H1 (cell line): ENCODE measurements at regions not wholly inside any gene's neighbourhood (a gene's known extent, or its start where the extent isn't known, plus 50 kb on each side); places are given as distances from the start of the nearest gene placed in this dataset.

ENCODE experiments used
- CTCF ChIA-PET: fragments of 300-600 bp; sonication (Branson Sonifier 250); formaldehyde crosslinking; loops from one replicate; lab custom pipeline; 2021; ENCODE audit not compliant: partially characterized antibody; lab: Charles Lee
- POLR2A ChIA-PET: fragments of 300-600 bp; sonication (Branson Sonifier 250); formaldehyde crosslinking; loops from one replicate; lab custom pipeline; 2021; ENCODE audit warnings: inconsistent platforms; ENCODE audit not compliant: partially characterized antibody; lab: Charles Lee
- DNase-seq, 2 experiments: peaks; one replicate each; pipeline versions ENCODE4 v3.0.0 to v3.0.0-alpha.2; 2010 to 2022; ENCODE audit warnings: low spot score in 2 of 2, low read depth in 1 of 2, mixed read lengths in 1 of 2
- FAIRE-seq: peaks from 2 replicates; lab custom pipeline; 2011; peaks lifted over from hg19 to GRCh38; lab: Jason Lieb, UNC
- H2AFZ ChIP-seq: 2 replicates; pipeline ENCODE4 v1.8.1; 2012; ENCODE audit warnings: low read length, inconsistent platforms
- H2AK5ac ChIP-seq: 2 replicates; pipeline ENCODE4 v1.6.1; 2013; ENCODE audit warnings: low read depth, low read length
- H2BK120ac ChIP-seq: replicated peaks from 2 replicates; pipeline ENCODE3; 2013; ENCODE audit warnings: low read depth, low read length, inconsistent platforms
- H2BK12ac ChIP-seq: 2 replicates; pipeline ENCODE4 v1.6.1; 2013; ENCODE audit warnings: low read depth, low read length
- H2BK15ac ChIP-seq: 2 replicates; pipeline ENCODE4 v1.6.1; 2013; ENCODE audit warnings: low read length
- H2BK20ac ChIP-seq: 2 replicates; pipeline ENCODE4 v1.6.1; 2013; ENCODE audit warnings: low read length
- H2BK5ac ChIP-seq: 2 replicates; pipeline ENCODE4 v1.6.1; 2013; ENCODE audit warnings: low read depth, low read length
- H3K14ac ChIP-seq: 2 replicates; pipeline ENCODE4 v1.6.1; 2013; ENCODE audit warnings: inconsistent platforms; ENCODE audit not compliant: insufficient read length
- H3K18ac ChIP-seq: 2 replicates; pipeline ENCODE4 v1.6.1; 2013; ENCODE audit warnings: low read length; ENCODE audit errors: extremely low read depth
- H3K23ac ChIP-seq: 2 replicates; pipeline ENCODE4 v1.6.1; 2013; ENCODE audit warnings: inconsistent platforms; ENCODE audit not compliant: insufficient read length
- H3K23me2 ChIP-seq: 2 replicates; pipeline ENCODE4 v1.6.1; 2013; ENCODE audit warnings: low read depth, low read length
- H3K27ac ChIP-seq: 2 replicates; pipeline ENCODE4 v1.6.1; 2011; ENCODE audit warnings: low read depth, low read length, inconsistent platforms
- H3K27me3 ChIP-seq, 4 experiments: replicated peaks in 1 of 4; 1 replicate in 1 of 4; 2 replicates in 3 of 4; pipeline versions ENCODE4 v1.6.1 to v1.8.1; 2011 to 2013; ENCODE audit warnings: low read length in 3 of 4, mild to moderate bottlenecking in 3 of 4, inconsistent platforms in 2 of 4, mixed read lengths in 2 of 4, moderate library complexity in 1 of 4; ENCODE audit not compliant: control insufficient read depth in 3 of 4, insufficient read depth in 3 of 4; ENCODE audit errors: extremely low read depth in 1 of 4
- H3K36me3 ChIP-seq, 4 experiments: 2 replicates each; pipeline versions ENCODE4 v1.6.1 to v1.8.1; 2011 to 2013; ENCODE audit warnings: mild to moderate bottlenecking in 4 of 4, low read length in 3 of 4, moderate library complexity in 2 of 4, control low read depth in 1 of 4, inconsistent platforms in 1 of 4; ENCODE audit not compliant: insufficient read depth in 4 of 4, control insufficient read depth in 2 of 4
- H3K4ac ChIP-seq: replicated peaks from 2 replicates; pipeline ENCODE3; 2013; ENCODE audit warnings: low read length, low read depth, mixed read lengths, inconsistent platforms; ENCODE audit not compliant: insufficient read length
- H3K4me1 ChIP-seq, 4 experiments: replicated peaks in 1 of 4; 1 replicate in 1 of 4; 2 replicates in 3 of 4; pipeline versions ENCODE4 v1.6.1 to v1.8.1; 2011 to 2013; ENCODE audit warnings: low read length in 3 of 4, inconsistent platforms in 2 of 4, mixed read lengths in 1 of 4; ENCODE audit not compliant: insufficient read depth in 4 of 4, control insufficient read depth in 3 of 4
- H3K4me2 ChIP-seq, 2 experiments: 2 replicates each; pipeline versions ENCODE4 v1.6.1 to v1.8.1; 2011 to 2013; ENCODE audit warnings: low read depth in 2 of 2, low read length in 2 of 2, control low read depth in 1 of 2, inconsistent platforms in 1 of 2, mild to moderate bottlenecking in 1 of 2; ENCODE audit not compliant: insufficient read depth in 1 of 2
- H3K4me3 ChIP-seq, 4 experiments: fragments of 200-600, 300-600 bp in 1 of 4; sonication (generic), shearing (Covaris generic), sonication (Bioruptor Twin) in 1 of 4; 2 replicates each; pipeline versions ENCODE4 v1.5.1 to v1.8.1; 2011 to 2016; ENCODE audit warnings: low read length in 4 of 4, low read depth in 3 of 4, control low read depth in 2 of 4, inconsistent platforms in 2 of 4, mild to moderate bottlenecking in 2 of 4, mixed read lengths in 1 of 4, moderate library complexity in 1 of 4; ENCODE audit not compliant: insufficient read depth in 2 of 4; ENCODE audit errors: extremely low read depth in 1 of 4
- H3K56ac ChIP-seq: replicated peaks from 2 replicates; pipeline ENCODE3; 2013; ENCODE audit warnings: low read depth, mild to moderate bottlenecking, mixed read lengths, low read length, inconsistent platforms; ENCODE audit not compliant: insufficient read length
- H3K79me1 ChIP-seq: 2 replicates; pipeline ENCODE4 v1.6.1; 2013; ENCODE audit warnings: low read depth, low read length, control low read depth
- H3K79me2 ChIP-seq, 2 experiments: 2 replicates each; pipeline versions ENCODE4 v1.6.1 to v1.8.1; 2012 to 2013; ENCODE audit warnings: low read length in 2 of 2, mild to moderate bottlenecking in 2 of 2, inconsistent platforms in 1 of 2; ENCODE audit not compliant: insufficient read depth in 2 of 2, control insufficient read depth in 1 of 2
- H3K9ac ChIP-seq, 4 experiments: replicated peaks in 1 of 4; 1 replicate in 1 of 4; 2 replicates in 3 of 4; pipeline versions ENCODE4 v1.6.1 to v1.8.1; 2011 to 2013; ENCODE audit warnings: low read depth in 3 of 4, low read length in 3 of 4, control low read depth in 2 of 4, mild to moderate bottlenecking in 2 of 4, moderate library complexity in 2 of 4, inconsistent platforms in 1 of 4; ENCODE audit errors: extremely low read depth in 1 of 4
- H3K9me3 ChIP-seq, 2 experiments: 2 replicates each; pipeline versions ENCODE4 v1.6.1 to v1.8.1; 2012 to 2013; ENCODE audit warnings: mild to moderate bottlenecking in 2 of 2, moderate library complexity in 2 of 2, control low read depth in 1 of 2, inconsistent platforms in 1 of 2, low read depth in 1 of 2, low read length in 1 of 2, mixed read lengths in 1 of 2; ENCODE audit not compliant: insufficient read depth in 2 of 2
- H4K20me1 ChIP-seq, 2 experiments: replicated peaks in 1 of 2; 2 replicates each; pipeline versions ENCODE3 to v1.8.1; 2011 to 2013; ENCODE audit warnings: inconsistent platforms in 2 of 2, low read length in 2 of 2, mild to moderate bottlenecking in 1 of 2; ENCODE audit not compliant: insufficient read depth in 2 of 2, control insufficient read depth in 1 of 2
- H4K5ac ChIP-seq: 2 replicates; pipeline ENCODE4 v1.6.1; 2013; ENCODE audit warnings: low read length, low read depth, mixed read lengths, inconsistent platforms; ENCODE audit not compliant: insufficient read length
- H4K8ac ChIP-seq: 2 replicates; pipeline ENCODE4 v1.8.0; 2013; ENCODE audit warnings: mild to moderate bottlenecking, moderate library complexity, low read length, inconsistent platforms; ENCODE audit not compliant: insufficient read depth; ENCODE audit errors: extremely low read depth
- H4K91ac ChIP-seq: replicated peaks from 2 replicates; pipeline ENCODE3; 2013; ENCODE audit warnings: low read length, mixed read lengths, inconsistent platforms; ENCODE audit not compliant: insufficient read length
- ASH2L ChIP-seq: fragments of 200-600, 300-600 bp; sonication (generic); IDR thresholded peaks from one replicate; pipeline ENCODE4 v1.7.1; 2017; ENCODE audit warnings: low read length
- CHD1 ChIP-seq: IDR thresholded peaks from 2 replicates; pipeline ENCODE4 v1.6.1; 2012; ENCODE audit warnings: low read depth, low read length, improper control_type of control experiment
- E2F6 ChIP-seq: IDR thresholded peaks from 2 replicates; pipeline ENCODE4 v1.6.1; 2012; ENCODE audit warnings: inconsistent platforms
- GTF2F1 ChIP-seq: IDR thresholded peaks from 2 replicates; pipeline ENCODE4 v1.6.1; 2012; ENCODE audit warnings: low read depth, low read length, improper control_type of control experiment, borderline replicate concordance
- HDAC2 ChIP-seq, 2 experiments: fragments of 300-600 bp in 1 of 2; sonication (generic) in 1 of 2; IDR thresholded peaks; 2 replicates each; pipeline ENCODE4 v1.6.1; 2011 to 2012; ENCODE audit warnings: low read depth in 2 of 2, low read length in 2 of 2, mild to moderate bottlenecking in 2 of 2, moderate library complexity in 2 of 2, borderline replicate concordance in 1 of 2, inconsistent platforms in 1 of 2
- HDAC6 ChIP-seq: IDR thresholded peaks from one replicate; pipeline ENCODE4 v1.7.1; 2012; ENCODE audit warnings: low read depth, mild to moderate bottlenecking, inconsistent platforms, low read length, moderate library complexity
- PHF8 ChIP-seq: fragments of 200-600 bp; sonication (generic); conservative IDR thresholded peaks from 2 replicates; pipeline ENCODE4 v1.7.1; 2012; ENCODE audit warnings: low read depth, mild to moderate bottlenecking, inconsistent platforms, low read length, moderate library complexity
- POLR2AphosphoS5 ChIP-seq: IDR thresholded peaks from 2 replicates; pipeline ENCODE4 v1.6.1; 2011; ENCODE audit warnings: low read depth, low read length
- RXRA ChIP-seq: IDR thresholded peaks from 2 replicates; pipeline ENCODE4 v1.6.1; 2011; ENCODE audit warnings: low read depth, mild to moderate bottlenecking, low read length, moderate library complexity; ENCODE audit not compliant: insufficient read depth
- SIRT6 ChIP-seq: IDR thresholded peaks from one replicate; pipeline ENCODE4 v1.7.1; 2012; ENCODE audit warnings: low read length, inconsistent platforms
- SIX5 ChIP-seq: IDR thresholded peaks from 2 replicates; pipeline ENCODE4 v1.6.1; 2011; ENCODE audit warnings: mild to moderate bottlenecking, low read depth, low read length
- SUZ12 ChIP-seq: fragments of 200-600 bp; sonication (generic); IDR thresholded peaks from 2 replicates; pipeline ENCODE4 v1.6.1; 2012; ENCODE audit warnings: mild to moderate bottlenecking, inconsistent platforms, low read length, moderate library complexity, mixed read lengths
- TAF1 ChIP-seq: IDR thresholded peaks from 2 replicates; pipeline ENCODE4 v1.6.1; 2011; ENCODE audit warnings: mild to moderate bottlenecking, low read depth, low read length
- ZNF274 ChIP-seq: IDR thresholded peaks from 2 replicates; pipeline ENCODE4 v1.7.0; 2012; ENCODE audit warnings: low read length, borderline replicate concordance; ENCODE audit errors: extremely low read depth
- WGBS, 2 experiments: shearing (Covaris generic) in 1 of 2; methylation state at CpG; one replicate each; pipeline versions ENCODE4 v1.1.6 to v1.1.7; 2013 to 2015; ENCODE audit warnings: low lambda C conversion rate in 2 of 2, mixed read lengths in 2 of 2, inconsistent platforms in 1 of 2, low coverage in 1 of 2, missing lambda C conversion rate in 1 of 2; ENCODE audit not compliant: insufficient replicate concordance in 2 of 2, insufficient coverage in 1 of 2, insufficient read length in 1 of 2; ENCODE audit errors: extremely low coverage in 1 of 2, missing lambda C conversion rate in 1 of 2; 5-methylcytosine and 5-hydroxymethylcytosine counted together

DNA sequence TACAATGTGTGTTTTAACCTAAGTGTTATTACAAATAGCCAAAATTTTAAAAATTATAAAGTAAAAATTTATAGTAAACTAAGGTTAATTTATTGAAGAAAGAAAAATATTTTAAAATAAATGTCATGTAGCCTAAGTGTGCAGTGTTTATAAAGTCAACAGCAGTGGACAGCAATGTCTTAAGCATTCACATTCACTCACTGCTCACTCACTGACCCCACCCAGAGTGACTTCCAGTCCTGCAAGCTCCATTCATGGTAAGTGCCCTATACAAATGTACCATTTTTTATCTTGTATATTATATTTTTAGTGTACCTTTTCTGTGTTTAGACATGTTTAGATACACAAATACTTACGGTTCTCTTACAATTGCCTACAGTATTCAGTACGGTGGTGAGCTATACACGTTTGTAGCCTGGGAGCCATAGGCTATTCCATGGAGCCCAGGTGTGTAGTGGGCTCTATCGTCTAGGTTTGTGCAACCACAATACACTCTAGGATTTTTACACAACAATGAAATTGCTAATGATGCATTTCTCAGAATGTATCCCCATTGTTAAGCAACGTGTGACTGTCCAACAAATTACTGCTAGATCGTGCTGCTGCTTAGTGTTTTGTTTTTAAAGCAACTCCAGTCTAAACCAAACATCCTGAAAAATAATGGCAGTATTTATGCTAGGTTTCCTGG, 108.9 kb upstream of the NAMPT start:
- no peak overlapping the region for H2BK15ac ChIP-seq
- H4K8ac ChIP-seq = no peak overlapping the region
- H3K36me3 ChIP-seq = no peaks in the 10 kb centered on the region
- H3K4me2 ChIP-seq = no peak overlapping the region
- no peak overlapping the region for H3K18ac ChIP-seq
- H2BK20ac ChIP-seq = no peak overlapping the region
- no peaks in the 10 kb centered on the region for H3K79me1 ChIP-seq
- no peak overlapping the region for H2AK5ac ChIP-seq
- no peak for FAIRE-seq
- no peak overlapping the region for H4K5ac ChIP-seq
- H3K14ac ChIP-seq = no peak overlapping the region
- no peaks in the 10 kb centered on the region for H3K23me2 ChIP-seq
- no peaks in the 10 kb centered on the region for H4K20me1 ChIP-seq
- no peaks in the 10 kb centered on the region for H3K9me3 ChIP-seq
- no peak overlapping the region for H2BK120ac ChIP-seq
- H3K27ac ChIP-seq = no peak overlapping the region
- H3K4me3 ChIP-seq = no peak overlapping the region
- H2BK12ac ChIP-seq = no peak overlapping the region
- DNase-seq = no peak
- H3K4me1 ChIP-seq = peaks cover 0 to 2% (median 0%) of the 10 kb centered on the region in 4 experiments; a peak in 2 of 7 replicates
- POLR2A ChIA-PET = no interaction called here
- no peak overlapping the region for H4K91ac ChIP-seq
- no peak overlapping the region for H3K4ac ChIP-seq
- no peaks in the 10 kb centered on the region for H3K79me2 ChIP-seq
- H2BK5ac ChIP-seq = no peak overlapping the region
- H3K23ac ChIP-seq = no peak overlapping the region
- no peak overlapping the region for H3K9ac ChIP-seq
- no peaks in the 10 kb centered on the region for H3K27me3 ChIP-seq
- CTCF ChIA-PET = interaction anchor here (0.8 to 1.4 kb wide), 6 partner anchors 9 to 217 kb away, joined by 3 to 4 read pairs (median 3); no protein-coding TSS in a partner anchor
- no peak overlapping the region for H2AFZ ChIP-seq
- H3K56ac ChIP-seq = no peak overlapping the region
- WGBS, 2 experiments = 82% methylated on average over 6 of the region's 6 CpGs; no CpG with 5 or more reads in 1 of the 2 experiments
- no peak for TF ChIP-seq HDAC2 (IDR thresholded peaks at IDR 0.05; ENCODE audit: borderline replicate concordance in 1 of 2, low read depth in 2 of 2, low read length in 2 of 2)
- TF ChIP-seq HDAC6 = no peak
- TF ChIP-seq E2F6 = no peak
- TF ChIP-seq SUZ12 = no peak
- no peak for TF ChIP-seq RXRA
- no peak for TF ChIP-seq CHD1
- TF ChIP-seq GTF2F1 = no peak
- TF ChIP-seq SIX5 = no peak
- TF ChIP-seq POLR2AphosphoS5 = no peak
- TF ChIP-seq ZNF274 = no peak
- TF ChIP-seq PHF8 = no peak
- no peak for TF ChIP-seq SIRT6
- no peak for TF ChIP-seq TAF1
- TF ChIP-seq ASH2L = no peak
